ENCODE measurements at regions not wholly inside any gene's neighbourhood (a gene's known extent, or its start where the extent isn't known, plus 50 kb on each side); places are given as distances from the start of the nearest gene placed in this dataset.

DNA sequence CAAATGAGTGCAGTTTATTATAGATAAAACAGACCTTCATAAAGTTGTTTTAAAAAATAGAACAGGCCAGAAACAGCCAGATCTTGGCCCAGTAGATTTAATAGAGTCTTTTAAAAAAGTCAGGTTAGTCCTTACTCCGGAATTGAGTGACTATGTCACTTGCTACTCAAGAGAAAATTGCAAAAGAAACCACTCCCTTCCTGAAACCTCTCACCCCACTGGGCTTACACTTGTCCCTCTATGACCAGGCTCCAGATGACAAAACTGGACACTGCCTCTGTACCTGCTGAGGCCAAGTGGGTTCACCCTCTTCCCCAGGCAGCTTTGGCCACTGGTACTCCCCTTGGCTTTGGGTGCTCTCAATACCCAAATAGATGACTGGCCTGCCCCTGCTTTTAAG, 357.2 kb upstream of the TRPC7 start:
- Histone ChIP-seq H2BK15ac (ENCODE audit: low read depth, poor library complexity, severe bottlenecking) (no peak overlapping the region), H3K79me1 (replicated peaks; ENCODE audit: low read length, poor library complexity, severe bottlenecking) (no peaks in the 10 kb centered on the region), H3K9ac (ENCODE audit: low read length) (no peak overlapping the region), H3K18ac (ENCODE audit: low read depth in 1 of 2, low read length in 2 of 2) (peak overlapping the region in 1 of 2 experiments; percentile 8), H3K27ac (ENCODE audit: low read length, poor library complexity, severe bottlenecking) (no peak overlapping the region), H3K4me1 (ENCODE audit: control insufficient read depth, insufficient read depth, low read depth, low read length) (no peaks in the 10 kb centered on the region), H4K91ac (ENCODE audit: low read length) (no peak overlapping the region), H3K14ac (ENCODE audit: low read length in 2 of 2) (no peak overlapping the region), H3K4me2 (ENCODE audit: low read length, poor library complexity, severe bottlenecking) (no peak overlapping the region), H3K9me3 (ENCODE audit: control insufficient read depth, low read length) (no peaks in the 10 kb centered on the region), H2BK120ac (ENCODE audit: low read depth, low read length) (no peak overlapping the region), H3K27me3 (ENCODE audit: control insufficient read depth in 1 of 2, insufficient read depth in 1 of 2, low read length in 2 of 2) (peaks cover 0 to 12% of the 10 kb centered on the region in 2 experiments), H3K4ac (ENCODE audit: low read depth in 1 of 2, low read length in 2 of 2) (no peak overlapping the region), H3K23ac (ENCODE audit: low read length in 2 of 2) (no peak overlapping the region), H3K4me3 (ENCODE audit: insufficient read depth in 1 of 2, low read depth in 1 of 2, low read length in 2 of 2) (no peak overlapping the region), H2AFZ (ENCODE audit: low read depth, low read length) (no peak overlapping the region), H4K8ac (ENCODE audit: low read length) (no peak overlapping the region), H2AK5ac (ENCODE audit: low read length, severe bottlenecking) (no peak overlapping the region), H2BK12ac (ENCODE audit: low read length in 2 of 2) (no peak overlapping the region), H2BK5ac (ENCODE audit: low read depth, low read length, poor library complexity, severe bottlenecking) (no peak overlapping the region), H3K36me3 (ENCODE audit: control insufficient read depth in 1 of 2, insufficient read depth in 2 of 2, low read depth in 1 of 2, low read length in 2 of 2) (no peaks in the 10 kb centered on the region)
- DNase-seq = no peak
- 93% methylated on average over 1 of the region's 1 CpG for WGBS

DNA sequence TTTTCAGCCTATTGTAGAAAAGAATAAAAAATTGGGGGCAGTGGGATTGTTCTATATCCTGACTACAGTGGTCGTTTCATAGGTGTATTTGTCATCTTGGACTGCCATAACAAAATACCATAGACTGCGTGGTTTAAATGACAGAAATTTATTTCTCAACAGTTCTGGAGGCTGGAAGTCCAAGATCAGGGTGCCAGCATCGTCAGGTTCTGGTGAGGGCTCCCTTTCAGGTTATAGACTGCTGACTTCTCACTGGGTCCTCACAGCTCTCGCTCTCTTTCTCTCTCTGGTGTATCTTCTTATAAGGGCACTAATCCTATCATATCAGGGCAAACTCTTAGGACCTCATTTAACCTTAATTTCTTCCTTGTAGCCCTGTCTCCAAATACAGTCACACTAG, 356.7 kb upstream of the TRPC7 start:
- no peak overlapping the region for H3K23ac ChIP-seq (ENCODE audit: low read length in 2 of 2)
- H4K8ac ChIP-seq (ENCODE audit: low read length) = no peak overlapping the region
- no peaks in the 10 kb centered on the region for H3K36me3 ChIP-seq (ENCODE audit: control insufficient read depth in 1 of 2, insufficient read depth in 2 of 2, low read depth in 1 of 2, low read length in 2 of 2)
- peaks cover 0 to 14% of the 10 kb centered on the region in 2 experiments for H3K27me3 ChIP-seq (ENCODE audit: control insufficient read depth in 1 of 2, insufficient read depth in 1 of 2, low read length in 2 of 2)
- no peak overlapping the region for H2BK15ac ChIP-seq (ENCODE audit: low read depth, poor library complexity, severe bottlenecking)
- H3K14ac ChIP-seq (ENCODE audit: low read length in 2 of 2) = no peak overlapping the region
- no peak overlapping the region for H4K91ac ChIP-seq (ENCODE audit: low read length)
- no peak for DNase-seq
- no peak overlapping the region for H3K4ac ChIP-seq (ENCODE audit: low read depth in 1 of 2, low read length in 2 of 2)
- no peak overlapping the region for H2BK12ac ChIP-seq (ENCODE audit: low read length in 2 of 2)
- H3K79me1 ChIP-seq (replicated peaks; ENCODE audit: low read length, poor library complexity, severe bottlenecking) = no peaks in the 10 kb centered on the region
- H3K4me1 ChIP-seq (ENCODE audit: control insufficient read depth, insufficient read depth, low read depth, low read length) = no peaks in the 10 kb centered on the region
- H3K4me3 ChIP-seq (ENCODE audit: insufficient read depth in 1 of 2, low read depth in 1 of 2, low read length in 2 of 2) = no peak overlapping the region
- no peak overlapping the region for H2BK5ac ChIP-seq (ENCODE audit: low read depth, low read length, poor library complexity, severe bottlenecking)
- no peak overlapping the region for H3K27ac ChIP-seq (ENCODE audit: low read length, poor library complexity, severe bottlenecking)
- no peak overlapping the region for H2BK120ac ChIP-seq (ENCODE audit: low read depth, low read length)
- H3K4me2 ChIP-seq (ENCODE audit: low read length, poor library complexity, severe bottlenecking) = no peak overlapping the region
- no peak overlapping the region for H3K9ac ChIP-seq (ENCODE audit: low read length)
- H2AK5ac ChIP-seq (ENCODE audit: low read length, severe bottlenecking) = no peak overlapping the region
- no peak overlapping the region for H2AFZ ChIP-seq (ENCODE audit: low read depth, low read length)
- H3K18ac ChIP-seq (ENCODE audit: low read depth in 1 of 2, low read length in 2 of 2) = no peak overlapping the region
- no peaks in the 10 kb centered on the region for H3K9me3 ChIP-seq (ENCODE audit: control insufficient read depth, low read length)
- 76% methylated on average over 4 of the region's 4 CpGs for WGBS

DNA sequence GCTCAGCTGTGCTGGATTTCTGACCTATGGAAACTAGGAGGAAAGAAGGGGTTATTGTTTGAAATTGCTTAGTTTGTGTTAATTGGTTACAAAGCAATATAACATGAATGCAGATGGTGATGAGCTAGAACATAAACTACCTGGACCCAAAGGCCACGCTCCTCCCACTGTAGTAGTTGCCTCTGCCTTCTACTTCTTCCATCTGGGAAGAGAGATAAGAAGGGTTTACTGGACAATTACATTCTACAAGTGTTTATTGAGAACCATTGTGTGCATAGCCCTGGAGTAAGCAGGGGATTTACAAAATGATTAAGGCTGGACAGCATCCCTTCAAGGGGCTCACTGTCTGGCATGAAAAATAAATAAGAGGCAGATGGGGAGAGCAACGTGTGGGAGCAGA, 355.3 kb upstream of the TRPC7 start:
- no peak overlapping the region for H3K18ac ChIP-seq (ENCODE audit: low read depth in 1 of 2, low read length in 2 of 2)
- H2AFZ ChIP-seq (ENCODE audit: low read depth, low read length) = no peak overlapping the region
- no peak overlapping the region for H2AK5ac ChIP-seq (ENCODE audit: low read length, severe bottlenecking)
- no peak overlapping the region for H3K4ac ChIP-seq (ENCODE audit: low read depth in 1 of 2, low read length in 2 of 2)
- H3K36me3 ChIP-seq (ENCODE audit: control insufficient read depth in 1 of 2, insufficient read depth in 2 of 2, low read depth in 1 of 2, low read length in 2 of 2) = no peaks in the 10 kb centered on the region
- H2BK15ac ChIP-seq (ENCODE audit: low read depth, poor library complexity, severe bottlenecking) = no peak overlapping the region
- no peak overlapping the region for H2BK120ac ChIP-seq (ENCODE audit: low read depth, low read length)
- H3K23ac ChIP-seq (ENCODE audit: low read length in 2 of 2) = no peak overlapping the region
- no peak overlapping the region for H3K14ac ChIP-seq (ENCODE audit: low read length in 2 of 2)
- H2BK5ac ChIP-seq (ENCODE audit: low read depth, low read length, poor library complexity, severe bottlenecking) = no peak overlapping the region
- H4K8ac ChIP-seq (ENCODE audit: low read length) = no peak overlapping the region
- no peak overlapping the region for H3K27ac ChIP-seq (ENCODE audit: low read length, poor library complexity, severe bottlenecking)
- H3K9ac ChIP-seq (ENCODE audit: low read length) = no peak overlapping the region
- no peak overlapping the region for H3K4me2 ChIP-seq (ENCODE audit: low read length, poor library complexity, severe bottlenecking)
- H3K4me1 ChIP-seq (ENCODE audit: control insufficient read depth, insufficient read depth, low read depth, low read length) = no peaks in the 10 kb centered on the region
- no peak overlapping the region for H3K4me3 ChIP-seq (ENCODE audit: insufficient read depth in 1 of 2, low read depth in 1 of 2, low read length in 2 of 2)
- H3K79me1 ChIP-seq (replicated peaks; ENCODE audit: low read length, poor library complexity, severe bottlenecking) = no peaks in the 10 kb centered on the region
- no peak overlapping the region for H2BK12ac ChIP-seq (ENCODE audit: low read length in 2 of 2)
- 65% methylated on average over 1 of the region's 2 CpGs for WGBS
- no peaks in the 10 kb centered on the region for H3K9me3 ChIP-seq (ENCODE audit: control insufficient read depth, low read length)
- H4K91ac ChIP-seq (ENCODE audit: low read length) = no peak overlapping the region
- H3K27me3 ChIP-seq (ENCODE audit: control insufficient read depth in 1 of 2, insufficient read depth in 1 of 2, low read length in 2 of 2) = peaks cover 0 to 13% of the 10 kb centered on the region in 2 experiments
- DNase-seq = no peak

DNA sequence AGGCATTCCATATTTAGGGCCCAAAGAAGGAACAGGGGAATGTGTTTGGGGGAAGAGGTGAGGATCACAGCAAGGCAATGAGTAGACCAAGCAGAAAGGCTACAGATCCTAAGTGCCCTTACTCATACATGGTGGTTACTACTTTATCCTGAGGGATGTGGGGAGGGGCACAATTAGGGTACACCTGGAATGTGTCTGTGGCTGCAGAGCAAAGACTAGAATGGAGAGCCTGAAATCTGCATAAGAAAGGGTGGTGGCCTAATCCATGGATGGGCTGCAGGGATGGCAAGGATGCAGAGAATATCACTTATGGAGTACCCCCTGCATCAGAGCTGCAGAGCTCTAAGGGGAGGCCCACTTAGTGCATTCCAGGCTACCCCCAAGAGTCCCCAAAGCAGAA, 352.6 kb upstream of the TRPC7 start:
- Histone ChIP-seq H2BK5ac (ENCODE audit: low read depth, low read length, poor library complexity, severe bottlenecking) (no peak overlapping the region), H3K4me2 (ENCODE audit: low read length, poor library complexity, severe bottlenecking) (no peak overlapping the region), H4K91ac (ENCODE audit: low read length) (no peak overlapping the region)

More for the DNA sequence above, 352.6 kb upstream of the TRPC7 start:
- Histone ChIP-seq H2BK120ac (ENCODE audit: low read depth, low read length) (no peak overlapping the region), H3K4me3 (ENCODE audit: insufficient read depth in 1 of 2, low read depth in 1 of 2, low read length in 2 of 2) (no peak overlapping the region), H2BK15ac (ENCODE audit: low read depth, poor library complexity, severe bottlenecking) (no peak overlapping the region), H2BK12ac (ENCODE audit: low read length in 2 of 2) (no peak overlapping the region), H2AFZ (ENCODE audit: low read depth, low read length) (no peak overlapping the region), H3K27ac (ENCODE audit: low read length, poor library complexity, severe bottlenecking) (no peak overlapping the region), H4K8ac (ENCODE audit: low read length) (no peak overlapping the region), H3K9me3 (ENCODE audit: control insufficient read depth, low read length) (no peaks in the 10 kb centered on the region), H3K9ac (ENCODE audit: low read length) (no peak overlapping the region), H3K23ac (ENCODE audit: low read length in 2 of 2) (no peak overlapping the region), H3K18ac (ENCODE audit: low read depth in 1 of 2, low read length in 2 of 2) (peak overlapping the region in 1 of 2 experiments; percentile 7), H3K4me1 (ENCODE audit: control insufficient read depth, insufficient read depth, low read depth, low read length) (no peaks in the 10 kb centered on the region), H3K79me1 (replicated peaks; ENCODE audit: low read length, poor library complexity, severe bottlenecking) (no peaks in the 10 kb centered on the region), H2AK5ac (ENCODE audit: low read length, severe bottlenecking) (no peak overlapping the region), H3K14ac (ENCODE audit: low read length in 2 of 2) (no peak overlapping the region), H3K36me3 (ENCODE audit: control insufficient read depth in 1 of 2, insufficient read depth in 2 of 2, low read depth in 1 of 2, low read length in 2 of 2) (no peaks in the 10 kb centered on the region), H3K4ac (ENCODE audit: low read depth in 1 of 2, low read length in 2 of 2) (no peak overlapping the region), H3K27me3 (ENCODE audit: control insufficient read depth in 1 of 2, insufficient read depth in 1 of 2, low read length in 2 of 2) (peaks cover 0 to 13% of the 10 kb centered on the region in 2 experiments)
- DNase-seq = no peak
